ENCODE measurements at regions not wholly inside any gene's neighbourhood (a gene's known extent, or its start where the extent isn't known, plus 50 kb on each side); places are given as distances from the start of the nearest gene placed in this dataset.

DNA sequence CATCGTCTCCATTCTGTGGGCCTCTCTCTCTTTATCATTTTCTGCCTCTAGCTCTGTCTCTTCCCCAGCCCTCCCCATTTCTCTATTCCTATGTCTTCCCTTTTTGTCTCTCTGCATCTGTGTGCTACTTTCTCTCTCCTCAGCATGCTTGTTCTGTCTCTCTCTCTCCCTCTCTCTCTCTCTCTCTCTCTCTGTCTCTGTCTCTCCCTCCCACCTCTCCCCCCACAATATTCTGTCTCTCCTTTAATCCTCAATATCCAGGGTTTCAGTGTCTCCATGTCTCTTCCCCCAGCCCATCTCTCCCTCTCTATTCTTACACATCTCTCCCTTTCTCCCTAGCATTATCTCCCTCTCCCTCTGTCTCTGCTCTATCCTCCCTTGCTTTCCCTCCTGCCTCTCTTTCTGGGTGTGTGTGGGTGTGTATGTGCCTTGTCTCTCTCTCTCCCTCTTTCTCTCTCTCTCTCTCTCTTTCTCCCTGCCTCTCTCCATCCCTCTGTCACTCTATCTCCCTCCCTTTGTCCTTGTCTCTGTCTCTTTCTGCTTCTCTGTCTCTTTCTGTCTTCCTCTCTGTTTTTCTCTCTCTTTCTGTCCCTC is 76.9 kb upstream of the SIRPA start:
- H3K9ac ChIP-seq (replicated peaks; ENCODE audit: extremely low read depth, insufficient read depth, low read length) = no peak overlapping the region
- POLR2A ChIA-PET = no interaction called here
- intact Hi-C loops (cut with micrococcal nuclease) (no loop called here), dilution Hi-C loops (cut with MboI; ENCODE audit: extremely low pct_ligation_motif_present, low sequenced_read_pairs) (no loop called here)
- no peak overlapping the region for H3K27ac ChIP-seq (ENCODE audit: insufficient read depth, low read depth, low read length)
- H3K9me1 ChIP-seq (replicated peaks; ENCODE audit: control insufficient read depth, extremely low read depth, insufficient read depth, low read length) = no peaks in the 10 kb centered on the region
- peaks cover 31% of the 10 kb centered on the region for H3K4me1 ChIP-seq (ENCODE audit: control insufficient read depth, extremely low read depth, insufficient read depth, low read length)
- no peaks in the 10 kb centered on the region for H4K20me1 ChIP-seq (replicated peaks; ENCODE audit: control insufficient read depth, extremely low read depth, insufficient read depth, low read length)
- CTCF ChIA-PET = interaction anchor here (0.5 to 0.9 kb wide), 2 partner anchors 20 to 41 kb away, joined by 3 to 4 read pairs; no protein-coding TSS in a partner anchor
- H3K79me2 ChIP-seq (ENCODE audit: control insufficient read depth, insufficient read depth, low read length) = no peaks in the 10 kb centered on the region
- TF ChIP-seq POLR2A (IDR thresholded peaks at IDR 0.05; ENCODE audit: low read depth, low read length) (no peak), GATA2 (IDR thresholded peaks at IDR 0.05; ENCODE audit: insufficient read depth, insufficient read length, low read depth, low read length) (no peak), FOS (IDR thresholded peaks at IDR 0.05; ENCODE audit: borderline replicate concordance, insufficient read depth, low read length) (no peak), MYC (IDR thresholded peaks at IDR 0.05; ENCODE audit: low read depth, low read length) (no peak), JUN (IDR thresholded peaks at IDR 0.05; ENCODE audit: borderline replicate concordance, insufficient read depth, insufficient read length, low read depth) (no peak), POLR2AphosphoS5 (IDR thresholded peaks at IDR 0.05; ENCODE audit: insufficient read depth, low read depth, low read length) (no peak), EZH2 (IDR thresholded peaks at IDR 0.05; ENCODE audit: borderline replicate concordance, low read depth, low read length, severe bottlenecking) (no peak)
- TF ChIP-seq, protein P1, sequence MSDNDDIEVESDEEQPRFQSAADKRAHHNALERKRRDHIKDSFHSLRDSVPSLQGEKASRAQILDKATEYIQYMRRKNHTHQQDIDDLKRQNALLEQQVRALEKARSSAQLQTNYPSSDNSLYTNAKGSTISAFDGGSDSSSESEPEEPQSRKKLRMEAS (IDR thresholded peaks at IDR 0.05; ENCODE audit: insufficient read depth, insufficient read length) = no peak
- TF ChIP-seq, protein P2, sequence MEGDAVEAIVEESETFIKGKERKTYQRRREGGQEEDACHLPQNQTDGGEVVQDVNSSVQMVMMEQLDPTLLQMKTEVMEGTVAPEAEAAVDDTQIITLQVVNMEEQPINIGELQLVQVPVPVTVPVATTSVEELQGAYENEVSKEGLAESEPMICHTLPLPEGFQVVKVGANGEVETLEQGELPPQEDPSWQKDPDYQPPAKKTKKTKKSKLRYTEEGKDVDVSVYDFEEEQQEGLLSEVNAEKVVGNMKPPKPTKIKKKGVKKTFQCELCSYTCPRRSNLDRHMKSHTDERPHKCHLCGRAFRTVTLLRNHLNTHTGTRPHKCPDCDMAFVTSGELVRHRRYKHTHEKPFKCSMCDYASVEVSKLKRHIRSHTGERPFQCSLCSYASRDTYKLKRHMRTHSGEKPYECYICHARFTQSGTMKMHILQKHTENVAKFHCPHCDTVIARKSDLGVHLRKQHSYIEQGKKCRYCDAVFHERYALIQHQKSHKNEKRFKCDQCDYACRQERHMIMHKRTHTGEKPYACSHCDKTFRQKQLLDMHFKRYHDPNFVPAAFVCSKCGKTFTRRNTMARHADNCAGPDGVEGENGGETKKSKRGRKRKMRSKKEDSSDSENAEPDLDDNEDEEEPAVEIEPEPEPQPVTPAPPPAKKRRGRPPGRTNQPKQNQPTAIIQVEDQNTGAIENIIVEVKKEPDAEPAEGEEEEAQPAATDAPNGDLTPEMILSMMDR (IDR thresholded peaks at IDR 0.05; ENCODE audit: extremely low read depth in 1 of 2, insufficient read depth in 1 of 2, low read depth in 1 of 2, low read length in 2 of 2) = no peak
- no peak overlapping the region for H3K4me2 ChIP-seq (ENCODE audit: insufficient read depth, low read length)
- no peaks in the 10 kb centered on the region for H3K9me3 ChIP-seq (replicated peaks; ENCODE audit: control insufficient read depth, insufficient read depth, low read length)
- no peak for DNase-seq (ENCODE audit: low read depth, low spot score)
- no peaks in the 10 kb centered on the region for H3K36me3 ChIP-seq (ENCODE audit: control insufficient read depth in 2 of 2, extremely low read depth in 1 of 2, insufficient read depth in 2 of 2, low read length in 2 of 2)
- peaks cover 0 to 2% of the 10 kb centered on the region in 2 experiments for H3K27me3 ChIP-seq (ENCODE audit: control insufficient read depth in 2 of 2, insufficient read depth in 2 of 2, low read length in 2 of 2)
- no peak for FAIRE-seq
- BruUV-seq (replicated peaks) = no TSS peak
- H3K4me3 ChIP-seq (replicated peaks in 1 of 3; ENCODE audit: insufficient read depth in 1 of 3, low read depth in 1 of 3, low read length in 3 of 3) = no peak overlapping the region
- H2AFZ ChIP-seq (ENCODE audit: low read depth, low read length) = no peak overlapping the region

Measured in endothelial cell of umbilical vein (primary cell).